NCI-H524 (cell line): ENCODE measurements at regions not wholly inside any gene's neighbourhood (a gene's known extent, or its start where the extent isn't known, plus 50 kb on each side); places are given as distances from the start of the nearest gene placed in this dataset.
A peak's percentile ranks its signal among the peaks of the same experiment; 100 is the strongest.
"Not testable (repeated sequence)": the region's sequence is repeated elsewhere in the genome, so short reads cannot be mapped to it uniquely, and the experiment has no call there.

ENCODE experiments used
- DNase-seq, 2 experiments: peaks; one replicate each; lab custom pipeline; 2025; lab: John Stamatoyannopoulos, UW

GRCh38 chr6:150496629-150497028, 103.1 kb upstream of the PLEKHG1 start:
- DNase-seq: no peak

GRCh38 chr6:150499882-150500312, 99.8 kb upstream of the PLEKHG1 start:
- no peak for DNase-seq

GRCh38 chr6:150500568-150500967, 99.1 kb upstream of the PLEKHG1 start:
- DNase-seq: not testable (repeated sequence)

- no peak for DNase-seq
These were observed 96.6 kb upstream of the PLEKHG1 start for GRCh38 chr6:150503041-150503440.

- no peak for DNase-seq
These were observed 95.9 kb upstream of the PLEKHG1 start for GRCh38 chr6:150503586-150504339.

GRCh38 chr6:150507361-150507760, 92.3 kb upstream of the PLEKHG1 start:
- not testable (repeated sequence) for DNase-seq

- peak; percentile 84 to 86 for DNase-seq
These were observed 89.1 kb upstream of the PLEKHG1 start for GRCh38 chr6:150510576-150510975.

- no peak for DNase-seq
These were observed 88.4 kb upstream of the PLEKHG1 start for GRCh38 chr6:150511313-150511712.

GRCh38 chr6:150514806-150515380, 84.8 kb upstream of the PLEKHG1 start:
- no peak for DNase-seq

GRCh38 chr6:150516199-150516598, 83.5 kb upstream of the PLEKHG1 start:
- no peak for DNase-seq

- DNase-seq: no peak
These were observed 82.5 kb upstream of the PLEKHG1 start for GRCh38 chr6:150517175-150517574.

- DNase-seq: no peak
These were observed 78.2 kb upstream of the PLEKHG1 start for GRCh38 chr6:150521482-150521881.

- not testable (repeated sequence) for DNase-seq
These were observed 76.5 kb upstream of the PLEKHG1 start for GRCh38 chr6:150523216-150523615.

- no peak for DNase-seq
These were observed 74.4 kb upstream of the PLEKHG1 start for GRCh38 chr6:150525300-150525699.

GRCh38 chr6:150527100-150527499, 72.6 kb upstream of the PLEKHG1 start:
- no peak for DNase-seq

- DNase-seq: no peak
These were observed 70.9 kb upstream of the PLEKHG1 start for GRCh38 chr6:150528648-150529285.

GRCh38 chr6:150529646-150530045, 70.0 kb upstream of the PLEKHG1 start:
- DNase-seq: no peak

GRCh38 chr6:150531957-150532356, 67.7 kb upstream of the PLEKHG1 start:
- DNase-seq: no peak

- peak; percentile 31 to 44 for DNase-seq
These were observed 65.1 kb upstream of the PLEKHG1 start for GRCh38 chr6:150534553-150534952.

- peak; percentile 85 to 95 for DNase-seq
These were observed 64.4 kb upstream of the PLEKHG1 start for GRCh38 chr6:150535151-150535804.

GRCh38 chr6:150535818-150536220, 63.9 kb upstream of the PLEKHG1 start:
- peak in 1 of 2 experiments; percentile 35 for DNase-seq

- no peak for DNase-seq
These were observed 62.9 kb upstream of the PLEKHG1 start for GRCh38 chr6:150536835-150537234.

GRCh38 chr6:150537491-150537890, 62.2 kb upstream of the PLEKHG1 start:
- no peak for DNase-seq
